HCT116 (cell line): ENCODE measurements at regions not wholly inside any gene's neighbourhood (a gene's known extent, or its start where the extent isn't known, plus 50 kb on each side); places are given as distances from the start of the nearest gene placed in this dataset.

ENCODE experiments used
- ATAC-seq: fragments of 200-7000 bp; cut with Tn5 transposase; 2 replicates; pipeline ENCODE4 v1.9.1; 2020; ENCODE audit warnings: mild to moderate bottlenecking, moderate library complexity
- BruUV-seq: library from RNA; stranded (reverse); fragments of 400-500 nt; replicated peaks from 2 replicates; lab custom pipeline; 2021; lab: Mats Ljungman, UMichigan
- CTCF ChIA-PET: fragments of 300-600 bp; sonication (Branson Sonifier 250); formaldehyde crosslinking; loops from one replicate; lab custom pipeline; 2021; ENCODE audit warnings: antibody characterized with exemption; lab: Charles Lee
- POLR2A ChIA-PET: fragments of 300-600, 350-600 bp; sonication (Branson Sonifier 250); formaldehyde crosslinking; loops from one replicate; lab custom pipeline; 2021; ENCODE audit warnings: antibody characterized with exemption; lab: Charles Lee
- RAD21 ChIA-PET, 2 experiments: fragments of 300-600 bp; sonication (Branson Sonifier 250); formaldehyde crosslinking; loops; one replicate each; lab custom pipeline; 2023; ENCODE audit warnings: low total read pairs in 2 of 2; ENCODE audit not compliant: uncharacterized antibody in 2 of 2, unreplicated experiment in 2 of 2, low non-redundant PET in 1 of 2; lab: Charles Lee
- DNase-seq: peaks from one replicate; pipeline ENCODE4 v3.0.0-alpha.2; 2010; ENCODE audit warnings: low read depth, low spot score
- H2AFZ ChIP-seq: fragments of 200-600 bp; shearing (Covaris generic), sonication (generic); 2 replicates; pipeline ENCODE4 v1.6.1; 2017; ENCODE audit warnings: low read depth, mixed run types, mixed read lengths, antibody characterized with exemption, low read length; ENCODE audit not compliant: poor library complexity, severe bottlenecking
- H3K27ac ChIP-seq: 2 replicates; pipeline ENCODE4 v1.5.1; 2012; ENCODE audit warnings: low read depth, low read length
- H3K27me3 ChIP-seq: fragments of 200-600 bp; sonication (generic); 2 replicates; pipeline ENCODE4 v1.6.1; 2016; ENCODE audit warnings: mixed run types, low read length, mixed read lengths; ENCODE audit not compliant: insufficient read depth
- H3K36me3 ChIP-seq, 2 experiments: fragments of 200-500 bp in 1 of 2; fragments of 200-600 bp in 1 of 2; sonication (Bioruptor generic) in 1 of 2; sonication (generic) in 1 of 2; 2 replicates each; pipeline versions ENCODE4 v1.5.1 to v1.6.1; 2014 to 2016; ENCODE audit warnings: low read length in 2 of 2, inconsistent platforms in 1 of 2, mixed read lengths in 1 of 2, mixed run types in 1 of 2; ENCODE audit not compliant: insufficient read depth in 2 of 2, control insufficient read depth in 1 of 2
- H3K4me1 ChIP-seq, 2 experiments: fragments of 200-600 bp in 1 of 2; sonication (generic) in 1 of 2; 2 replicates each; pipeline versions ENCODE4 v1.5.1 to v1.6.1; 2012 to 2017; ENCODE audit warnings: low read length in 2 of 2, inconsistent platforms in 1 of 2, mild to moderate bottlenecking in 1 of 2, mixed read lengths in 1 of 2, mixed run types in 1 of 2, moderate library complexity in 1 of 2; ENCODE audit not compliant: insufficient read depth in 2 of 2, control insufficient read depth in 1 of 2
- H3K4me2 ChIP-seq: fragments of 200-600 bp; sonication (generic); 2 replicates; pipeline ENCODE4 v1.6.1; 2017; ENCODE audit warnings: mixed run types, low read length, mixed read lengths
- H3K4me3 ChIP-seq, 2 experiments: fragments of 200-600 bp in 1 of 2; sonication (generic) in 1 of 2; replicated peaks in 1 of 2; 2 replicates each; pipeline ENCODE4 v1.5.1; 2011 to 2016; ENCODE audit warnings: low read length in 2 of 2, control low read depth in 1 of 2, low read depth in 1 of 2, mild to moderate bottlenecking in 1 of 2, mixed read lengths in 1 of 2, mixed run types in 1 of 2
- H3K79me2 ChIP-seq: fragments of 200-600 bp; sonication (generic); 2 replicates; pipeline ENCODE4 v1.6.1; 2017; ENCODE audit warnings: mild to moderate bottlenecking, mixed run types, low read length, moderate library complexity, mixed read lengths; ENCODE audit not compliant: insufficient read depth
- H3K9ac ChIP-seq: fragments of 200-600 bp; sonication (generic); 2 replicates; pipeline ENCODE4 v1.6.1; 2016; ENCODE audit warnings: low read length, mixed read lengths
- H3K9me2 ChIP-seq: fragments of 200-600 bp; sonication (generic), shearing (Covaris generic); 2 replicates; pipeline ENCODE4 v1.6.1; 2017; ENCODE audit warnings: mixed run types, mild to moderate bottlenecking, moderate library complexity; ENCODE audit not compliant: insufficient read depth
- H3K9me3 ChIP-seq, 2 experiments: fragments of 200-500 bp in 1 of 2; fragments of 200-600 bp in 1 of 2; sonication (Bioruptor generic) in 1 of 2; sonication (generic) in 1 of 2; 2 replicates each; pipeline ENCODE4 v1.6.1; 2014 to 2017; ENCODE audit warnings: low read length in 2 of 2, mixed read lengths in 2 of 2, inconsistent platforms in 1 of 2, low read depth in 1 of 2, mild to moderate bottlenecking in 1 of 2, mixed run types in 1 of 2, moderate library complexity in 1 of 2; ENCODE audit not compliant: control insufficient read depth in 1 of 2, insufficient read depth in 1 of 2
- H4K20me1 ChIP-seq: fragments of 200-600 bp; sonication (generic), shearing (Covaris generic); 2 replicates; pipeline ENCODE4 v1.6.1; 2017; ENCODE audit warnings: mixed run types, mild to moderate bottlenecking, moderate library complexity; ENCODE audit not compliant: insufficient read depth
- ATF3 ChIP-seq: IDR thresholded peaks from 2 replicates; pipeline ENCODE4 v1.6.1; 2012
- CBX3 ChIP-seq: IDR thresholded peaks from 2 replicates; pipeline ENCODE4 v1.6.1; 2012; ENCODE audit warnings: low read depth
- CEBPB ChIP-seq: IDR thresholded peaks from 2 replicates; pipeline ENCODE4 v1.6.1; 2012; ENCODE audit warnings: low read depth
- EGR1 ChIP-seq: IDR thresholded peaks from 2 replicates; pipeline ENCODE4 v1.6.1; 2012; ENCODE audit warnings: low read depth
- ELF1 ChIP-seq: IDR thresholded peaks from 2 replicates; pipeline ENCODE4 v1.6.1; 2012; ENCODE audit warnings: low read depth, borderline replicate concordance
- EZH2 ChIP-seq: fragments of 200-600 bp; sonication (generic); IDR thresholded peaks from 2 replicates; pipeline ENCODE4 v1.6.1; 2017; ENCODE audit warnings: antibody characterized with exemption, mixed run types
- EZH2phosphoT487 ChIP-seq: fragments of 200-600 bp; IDR thresholded peaks from 2 replicates; pipeline ENCODE4 v1.6.1; 2018; ENCODE audit warnings: antibody characterized with exemption, borderline replicate concordance
- FOSL1 ChIP-seq: IDR thresholded peaks from 2 replicates; pipeline ENCODE4 v1.6.1; 2012; ENCODE audit warnings: low read depth
- JUND ChIP-seq: IDR thresholded peaks from 2 replicates; pipeline ENCODE4 v1.6.1; 2012
- MAX ChIP-seq: IDR thresholded peaks from 2 replicates; pipeline ENCODE4 v1.6.1; 2012
- POLR2A ChIP-seq: IDR thresholded peaks from 2 replicates; pipeline ENCODE4 v1.7.0; 2011; ENCODE audit warnings: borderline replicate concordance; ENCODE audit not compliant: insufficient read depth, insufficient read length; ENCODE audit errors: extremely low read depth
- POLR2AphosphoS5 ChIP-seq: IDR thresholded peaks from 2 replicates; pipeline ENCODE4 v1.6.1; 2011; ENCODE audit warnings: mild to moderate bottlenecking, low read depth, low read length, moderate library complexity
- REST ChIP-seq: IDR thresholded peaks from 2 replicates; pipeline ENCODE4 v1.6.1; 2012; ENCODE audit warnings: low read depth
- SIN3A ChIP-seq: IDR thresholded peaks from 2 replicates; pipeline ENCODE4 v1.6.1; 2012; ENCODE audit warnings: low read depth
- SP1 ChIP-seq: IDR thresholded peaks from 2 replicates; pipeline ENCODE4 v1.6.1; 2012; ENCODE audit warnings: low read depth
- TCF7L2 ChIP-seq: IDR thresholded peaks from 2 replicates; pipeline ENCODE4 v1.7.0; 2011; ENCODE audit warnings: borderline replicate concordance, inconsistent platforms; ENCODE audit not compliant: insufficient read depth, insufficient read length; ENCODE audit errors: extremely low read depth
- YY1 ChIP-seq: IDR thresholded peaks from 2 replicates; pipeline ENCODE4 v1.6.1; 2011; ENCODE audit warnings: low read length, low read depth, moderate library complexity, mild to moderate bottlenecking; ENCODE audit not compliant: insufficient replicate concordance; ENCODE audit errors: extremely low read depth
- ZBTB33 ChIP-seq: IDR thresholded peaks from 2 replicates; pipeline ENCODE4 v1.6.1; 2011; ENCODE audit warnings: mild to moderate bottlenecking, low read length, moderate library complexity; ENCODE audit not compliant: insufficient replicate concordance; ENCODE audit errors: extremely low read depth
- ZFX ChIP-seq: fragments of 450-650 bp; IDR thresholded peaks from 2 replicates; pipeline ENCODE4 v1.6.1; 2017
- ZNF274 ChIP-seq: fragments of 200-500 bp; sonication (Bioruptor generic); IDR thresholded peaks from 2 replicates; pipeline ENCODE4 v1.6.1; 2014; ENCODE audit warnings: mild to moderate bottlenecking, low read depth, low read length, inconsistent platforms
- intact Hi-C: fragments of 100-400 bp; cut with micrococcal nuclease; formaldehyde crosslinking; loops from 2 replicates; pipeline ENCODE4 v1.10.0; 2022

- Histone ChIP-seq H3K4me2 (no peak overlapping the region), H3K36me3 (no peaks in the 10 kb centered on the region), H4K20me1 (no peaks in the 10 kb centered on the region), H2AFZ (no peak overlapping the region)
- RAD21 ChIA-PET = no interaction called here
- DNase-seq = no peak
- POLR2A ChIA-PET = no interaction called here
- CTCF ChIA-PET = no interaction called here
- TF ChIP-seq POLR2A (no peak), CBX3 (no peak), TCF7L2 (no peak), JUND (no peak), ELF1 (no peak), EZH2 (no peak), ZFX (no peak), SIN3A (no peak), ZBTB33 (no peak), MAX (no peak), SP1 (no peak), EZH2phosphoT487 (no peak), EGR1 (no peak), REST (no peak), YY1 (no peak), FOSL1 (no peak), CEBPB (no peak), ATF3 (no peak), POLR2AphosphoS5 (no peak), ZNF274 (no peak)
- TF ChIP-seq, all 23 proteins: peak for 0
- Histone ChIP-seq H3K27me3 (no peaks in the 10 kb centered on the region), H3K27ac (no peak overlapping the region), H3K4me3 (no peak overlapping the region), H3K9ac (no peak overlapping the region), H3K9me3 (no peaks in the 10 kb centered on the region), H3K9me2 (no peaks in the 10 kb centered on the region), H3K4me1 (no peaks in the 10 kb centered on the region), H3K79me2 (no peaks in the 10 kb centered on the region)
- no TSS peak for BruUV-seq
- ATAC-seq = no peak
- intact Hi-C loops = no loop called here
These were observed 186.0 kb downstream of the LEPR start for GRCh38 chr1:65606426-65606825.
